B cell (primary cell): ENCODE measurements at regions not wholly inside any gene's neighbourhood (a gene's known extent, or its start where the extent isn't known, plus 50 kb on each side); places are given as distances from the start of the nearest gene placed in this dataset.
"Not testable (repeated sequence)": the region's sequence is repeated elsewhere in the genome, so short reads cannot be mapped to it uniquely, and the experiment has no call there.

Experiments used
- ATAC-seq: fragments of 200-7000 bp; cut with Tn5 transposase; one replicate; pipeline ENCODE4 v1.10.0; 2021; ENCODE audit warnings: low read depth, mild to moderate bottlenecking, moderate number of reproducible peaks, moderate library complexity
- CTCF ChIA-PET: fragments of 350-600 bp; sonication (Branson Sonifier 250); formaldehyde crosslinking; loops from one replicate; lab custom pipeline; 2021; ENCODE audit warnings: antibody characterized with exemption, inconsistent platforms; lab: Charles Lee
- POLR2A ChIA-PET: fragments of 350-600 bp; sonication (Branson Sonifier 250); formaldehyde crosslinking; loops from one replicate; lab custom pipeline; 2021; ENCODE audit warnings: antibody characterized with exemption; lab: Charles Lee
- DNase-seq: peaks from one replicate; pipeline ENCODE4 v3.0.0; 2013
- H2AFZ ChIP-seq: 2 replicates; pipeline ENCODE4 v1.6.1; 2012; ENCODE audit warnings: mild to moderate bottlenecking, low read depth, low read length; ENCODE audit not compliant: insufficient read depth, poor library complexity, severe bottlenecking
- H3K27ac ChIP-seq, 2 donors: 1 replicate in 1 of 2; 2 replicates in 1 of 2; pipeline ENCODE4 v1.5.1; 2012 to 2013; ENCODE audit warnings: low read length in 2 of 2, mild to moderate bottlenecking in 2 of 2, moderate library complexity in 1 of 2
- H3K27me3 ChIP-seq, 4 experiments: fragments of 200-600 bp in 1 of 4; sonication (generic) in 1 of 4; replicated peaks in 1 of 4; 1 replicate in 2 of 4; 2 replicates in 2 of 4; pipeline versions ENCODE4 v1.6.1 to v1.7.0; 2013 to 2016; ENCODE audit warnings: low read length in 3 of 4, mild to moderate bottlenecking in 2 of 4, mixed read lengths in 1 of 4, moderate library complexity in 1 of 4; ENCODE audit not compliant: insufficient read depth in 4 of 4, control insufficient read depth in 3 of 4; ENCODE audit errors: control extremely low read depth in 1 of 4
- H3K36me3 ChIP-seq, 2 experiments: replicated peaks in 1 of 2; 1 replicate in 1 of 2; 2 replicates in 1 of 2; pipeline versions ENCODE4 v1.6.1 to v1.7.1; 2013; ENCODE audit warnings: low read length in 1 of 2; ENCODE audit not compliant: insufficient read depth in 2 of 2, control insufficient read depth in 1 of 2; ENCODE audit errors: control extremely low read depth in 1 of 2, extremely low read depth in 1 of 2
- H3K4me1 ChIP-seq, 2 donors: fragments of 200-600 bp in 1 of 2; sonication (generic) in 1 of 2; 1 replicate in 1 of 2; 2 replicates in 1 of 2; pipeline versions ENCODE4 v1.5.1 to v1.6.1; 2013 to 2017; ENCODE audit warnings: low read length in 2 of 2; ENCODE audit not compliant: control insufficient read depth in 2 of 2, insufficient read depth in 2 of 2
- H3K4me2 ChIP-seq: replicated peaks from 2 replicates; pipeline ENCODE3; 2012; ENCODE audit warnings: mild to moderate bottlenecking, low read depth, low read length; ENCODE audit not compliant: poor library complexity, severe bottlenecking
- H3K4me3 ChIP-seq, 5 experiments: fragments of 200-600 bp in 1 of 5; sonication (generic) in 1 of 5; 1 replicate in 3 of 5; 2 replicates in 2 of 5; pipeline versions ENCODE4 v1.5.1 to v1.7.0; 2011 to 2016; ENCODE audit warnings: low read length in 4 of 5, mild to moderate bottlenecking in 4 of 5, low read depth in 2 of 5, control low read depth in 1 of 5, moderate library complexity in 1 of 5; ENCODE audit not compliant: insufficient read depth in 1 of 5; ENCODE audit errors: control extremely low read depth in 1 of 5, extremely low read depth in 1 of 5
- H3K79me2 ChIP-seq: fragments of 200-600 bp; sonication (generic); one replicate; pipeline ENCODE4 v1.6.0; 2016; ENCODE audit warnings: low read length; ENCODE audit not compliant: control insufficient read depth, insufficient read depth
- H3K9ac ChIP-seq: fragments of 200-600 bp; sonication (generic); 2 replicates; pipeline ENCODE4 v1.6.1; 2017; ENCODE audit warnings: mild to moderate bottlenecking, low read length, moderate library complexity
- H3K9me3 ChIP-seq, 3 donors: one replicate each; pipeline versions ENCODE4 v1.6.1 to v1.7.1; 2013; ENCODE audit warnings: low read length in 2 of 3; ENCODE audit not compliant: control insufficient read depth in 2 of 3, insufficient read depth in 1 of 3; ENCODE audit errors: control extremely low read depth in 1 of 3
- H4K20me1 ChIP-seq: 2 replicates; pipeline ENCODE4 v1.6.0; 2012; ENCODE audit warnings: mild to moderate bottlenecking, low read length; ENCODE audit not compliant: insufficient read depth, control insufficient read depth, poor library complexity, severe bottlenecking
- H3K27ac Mint-ChIP-seq: one replicate; pipeline ENCODE4 v1.8.0; 2021; ENCODE audit warnings: mixed read lengths
- H3K27me3 Mint-ChIP-seq: one replicate; pipeline ENCODE4 v1.8.0; 2021; ENCODE audit warnings: mixed read lengths
- H3K4me1 Mint-ChIP-seq: one replicate; pipeline ENCODE4 v1.8.0; 2021; ENCODE audit warnings: mixed read lengths
- H3K4me3 Mint-ChIP-seq: one replicate; pipeline ENCODE4 v1.8.0; 2021; ENCODE audit warnings: mixed read lengths
- H3K9me3 Mint-ChIP-seq: one replicate; pipeline ENCODE4 v1.8.0; 2022; ENCODE audit warnings: mixed read lengths; ENCODE audit not compliant: insufficient read depth
- EZH2 ChIP-seq: IDR thresholded peaks from 2 replicates; pipeline ENCODE4 v1.6.1; 2012; ENCODE audit warnings: borderline replicate concordance, low read depth, mild to moderate bottlenecking, moderate library complexity, low read length; ENCODE audit not compliant: insufficient read depth, poor library complexity, severe bottlenecking
- WGBS: methylation state at CpG from one replicate; pipeline ENCODE4 v1.1.5; 2013; ENCODE audit warnings: missing lambda C conversion rate; ENCODE audit not compliant: insufficient coverage; 5-methylcytosine and 5-hydroxymethylcytosine counted together
- intact Hi-C: fragments of 100-400 bp; cut with micrococcal nuclease; formaldehyde crosslinking; loops from one replicate; pipeline ENCODE4 v1.10.0; 2022
- TF ChIP-seq, protein P1 (sequence below): fragments of 200-600 bp; IDR thresholded peaks from one replicate; pipeline ENCODE4 v1.8.0; 2022; ENCODE audit warnings: antibody characterized with exemption, mild to moderate bottlenecking

GRCh38 chr5:116945613-116946382, 371.2 kb upstream of the SEMA6A start:
- H3K27me3 ChIP-seq, H3K27ac ChIP-seq, H3K27ac Mint-ChIP-seq, ATAC-seq, POLR2A ChIA-PET, H2AFZ ChIP-seq, CTCF ChIA-PET, H3K36me3 ChIP-seq, H3K4me1 ChIP-seq, DNase-seq, H3K9me3 Mint-ChIP-seq, H3K4me2 ChIP-seq, H4K20me1 ChIP-seq, H3K9ac ChIP-seq, H3K27me3 Mint-ChIP-seq, H3K9me3 ChIP-seq, H3K4me1 Mint-ChIP-seq, H3K79me2 ChIP-seq, H3K4me3 ChIP-seq, H3K4me3 Mint-ChIP-seq: not testable (repeated sequence)
- intact Hi-C loops, result loop anchor here (5.0 kb wide), 1 partner anchor 388 kb away; no protein-coding TSS in a partner anchor
- 97% methylated on average over 15 of the region's 17 CpGs for WGBS

GRCh38 chr5:116944183-116944582, 369.6 kb upstream of the SEMA6A start:
- Histone ChIP-seq H3K9ac (no peak overlapping the region), H3K79me2 (no peaks in the 10 kb centered on the region), H3K4me2 (no peak overlapping the region), H3K27ac (no peak overlapping the region), H3K36me3 (no peaks in the 10 kb centered on the region), H3K4me1 (peaks cover 0 to 4% of the 10 kb centered on the region in 2 donors), H2AFZ (no peak overlapping the region), H4K20me1 (no peaks in the 10 kb centered on the region), H3K27me3 (no peaks in the 10 kb centered on the region), H3K9me3 (peaks cover 0 to 4% (median 0%) of the 10 kb centered on the region in 3 donors), H3K4me3 (no peak overlapping the region)
- intact Hi-C loops, result no loop called here
- ATAC-seq (no peak), DNase-seq (no peak)
- H3K4me3 Mint-ChIP-seq, result no peak overlapping the region
- no peak for TF ChIP-seq EZH2
- TF ChIP-seq, protein P1, sequence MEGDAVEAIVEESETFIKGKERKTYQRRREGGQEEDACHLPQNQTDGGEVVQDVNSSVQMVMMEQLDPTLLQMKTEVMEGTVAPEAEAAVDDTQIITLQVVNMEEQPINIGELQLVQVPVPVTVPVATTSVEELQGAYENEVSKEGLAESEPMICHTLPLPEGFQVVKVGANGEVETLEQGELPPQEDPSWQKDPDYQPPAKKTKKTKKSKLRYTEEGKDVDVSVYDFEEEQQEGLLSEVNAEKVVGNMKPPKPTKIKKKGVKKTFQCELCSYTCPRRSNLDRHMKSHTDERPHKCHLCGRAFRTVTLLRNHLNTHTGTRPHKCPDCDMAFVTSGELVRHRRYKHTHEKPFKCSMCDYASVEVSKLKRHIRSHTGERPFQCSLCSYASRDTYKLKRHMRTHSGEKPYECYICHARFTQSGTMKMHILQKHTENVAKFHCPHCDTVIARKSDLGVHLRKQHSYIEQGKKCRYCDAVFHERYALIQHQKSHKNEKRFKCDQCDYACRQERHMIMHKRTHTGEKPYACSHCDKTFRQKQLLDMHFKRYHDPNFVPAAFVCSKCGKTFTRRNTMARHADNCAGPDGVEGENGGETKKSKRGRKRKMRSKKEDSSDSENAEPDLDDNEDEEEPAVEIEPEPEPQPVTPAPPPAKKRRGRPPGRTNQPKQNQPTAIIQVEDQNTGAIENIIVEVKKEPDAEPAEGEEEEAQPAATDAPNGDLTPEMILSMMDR, result no peak
- no peaks in the 10 kb centered on the region for H3K4me1 Mint-ChIP-seq
- no peaks in the 10 kb centered on the region for H3K27me3 Mint-ChIP-seq
- no peak overlapping the region for H3K27ac Mint-ChIP-seq
- WGBS, result 79% methylated on average over 4 of the region's 5 CpGs
- no peaks in the 10 kb centered on the region for H3K9me3 Mint-ChIP-seq
- ChIA-PET POLR2A (no interaction called here), CTCF (no interaction called here)
